ENCODE measurements at regions not wholly inside any gene's neighbourhood (a gene's known extent, or its start where the extent isn't known, plus 50 kb on each side); places are given as distances from the start of the nearest gene placed in this dataset.

DNA sequence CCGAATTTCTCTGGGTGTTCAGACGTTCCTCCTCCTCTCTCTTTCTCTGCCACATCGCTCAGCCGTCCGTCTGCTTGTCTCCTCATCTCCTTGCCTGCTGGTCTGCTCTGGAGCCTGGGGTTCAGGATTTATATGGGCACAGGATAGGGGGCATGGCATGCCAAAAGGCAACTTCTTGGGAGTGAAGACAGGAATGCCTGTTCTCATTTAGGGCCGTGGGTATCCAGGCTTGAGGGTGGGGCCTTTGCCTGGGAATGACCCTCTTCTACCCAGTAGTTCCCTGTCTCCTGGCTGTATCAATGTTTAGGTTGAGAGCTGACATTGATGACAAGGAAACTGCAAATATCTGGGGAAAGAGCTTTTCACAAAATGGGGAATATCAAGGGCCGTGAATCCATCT lies 98.0 kb downstream of the HRH4 start:
- TF ChIP-seq SIN3A (IDR thresholded peaks at IDR 0.05; ENCODE audit: borderline replicate concordance, insufficient read depth, low read length) (no peak), POLR2AphosphoS5 (IDR thresholded peaks at IDR 0.05; ENCODE audit: low read depth, low read length) (no peak)
